OCI-LY3 (cell line): ENCODE measurements at regions not wholly inside any gene's neighbourhood (a gene's known extent, or its start where the extent isn't known, plus 50 kb on each side); places are given as distances from the start of the nearest gene placed in this dataset.

Source experiments
- H2AFZ ChIP-seq: fragments of 200-600, 300-600 bp; shearing (Covaris generic); 2 replicates; pipeline ENCODE4 v1.6.0; 2014; ENCODE audit warnings: antibody characterized with exemption, low read depth, low read length
- H3K27ac ChIP-seq: fragments of 200-600, 300-600 bp; sonication (generic); 2 replicates; pipeline ENCODE4 v1.5.1; 2014; ENCODE audit warnings: mild to moderate bottlenecking, low read length, moderate library complexity, mixed read lengths
- H3K27me3 ChIP-seq: fragments of 200-600, 300-600 bp; sonication (generic); 2 replicates; pipeline ENCODE4 v1.6.1; 2014; ENCODE audit warnings: low read depth, low read length, mixed read lengths
- H3K36me3 ChIP-seq: fragments of 200-600, 300-600 bp; sonication (generic); replicated peaks from 2 replicates; pipeline ENCODE3; 2014; ENCODE audit warnings: low read depth, low read length, mixed read lengths
- H3K4me1 ChIP-seq: fragments of 300-600, 200-600 bp; sonication (generic); 2 replicates; pipeline ENCODE4 v1.6.1; 2014; ENCODE audit warnings: low read length, mixed read lengths
- H3K4me2 ChIP-seq: fragments of 200-600, 300-600 bp; sonication (generic); 2 replicates; pipeline ENCODE4 v1.6.1; 2014; ENCODE audit warnings: low read length, mixed read lengths
- H3K4me3 ChIP-seq: fragments of 300-600, 200-600 bp; sonication (generic); 2 replicates; pipeline ENCODE4 v1.5.1; 2014; ENCODE audit warnings: antibody characterized with exemption, mild to moderate bottlenecking, low read length, moderate library complexity
- H3K79me2 ChIP-seq: fragments of 300-600, 200-600 bp; shearing (Covaris generic); 2 replicates; pipeline ENCODE4 v1.6.1; 2014; ENCODE audit warnings: mild to moderate bottlenecking, low read length, mixed read lengths
- H3K9ac ChIP-seq: fragments of 300-600, 200-600 bp; shearing (Covaris generic); 2 replicates; pipeline ENCODE4 v1.6.0; 2014; ENCODE audit warnings: mild to moderate bottlenecking, low read length, moderate library complexity
- H3K9me3 ChIP-seq: fragments of 200-600, 300-600 bp; shearing (Covaris generic); 2 replicates; pipeline ENCODE4 v1.6.1; 2014; ENCODE audit warnings: low read length, mixed read lengths; ENCODE audit not compliant: insufficient read depth
- H4K20me1 ChIP-seq: fragments of 200-600, 300-600 bp; sonication (generic); 2 replicates; pipeline ENCODE4 v1.6.1; 2016; ENCODE audit warnings: low read length, mixed read lengths; ENCODE audit not compliant: insufficient read depth
- CTCF ChIP-seq: fragments of 200-600, 300-600 bp; sonication (generic); IDR thresholded peaks from 2 replicates; pipeline ENCODE4 v1.5.1; 2014; ENCODE audit warnings: antibody characterized with exemption, low read length, low read depth
- EZH2phosphoT487 ChIP-seq: fragments of 200-600 bp; shearing (Covaris generic); IDR thresholded peaks from 2 replicates; pipeline ENCODE4 v1.6.1; 2018; ENCODE audit warnings: antibody characterized with exemption, mixed run types, low read depth

DNA sequence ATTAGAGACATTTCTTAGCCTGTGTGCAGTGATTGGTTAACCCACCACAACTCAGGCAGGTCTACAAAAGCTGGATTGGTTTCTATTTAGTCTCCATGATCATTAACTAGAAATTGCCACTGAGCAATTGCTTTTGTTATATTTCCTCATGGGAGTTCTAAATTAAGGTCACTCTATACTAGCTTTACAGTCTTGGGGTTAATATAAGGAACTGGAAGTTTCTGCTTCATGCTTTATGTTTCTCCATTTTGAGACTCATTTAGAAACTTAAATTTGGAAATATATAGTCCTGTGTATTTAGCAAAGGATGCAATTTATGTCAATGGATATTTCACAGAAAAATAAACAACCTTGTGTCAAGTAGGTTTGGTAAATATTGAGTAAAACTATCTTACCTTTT, 137.5 kb downstream of the HLX start:
- TF ChIP-seq EZH2phosphoT487 (no peak), CTCF (no peak)
- Histone ChIP-seq H3K9me3 (no peaks in the 10 kb centered on the region), H3K9ac (no peak overlapping the region), H3K4me1 (peaks cover 13% of the 10 kb centered on the region), H2AFZ (no peak overlapping the region), H4K20me1 (no peaks in the 10 kb centered on the region), H3K4me3 (no peak overlapping the region), H3K27ac (no peak overlapping the region), H3K4me2 (0 out of 2 replicates have a peak overlapping the region, but pooled peaks have one; percentile 27), H3K36me3 (no peaks in the 10 kb centered on the region), H3K27me3 (peaks cover 14% of the 10 kb centered on the region; the same call in 1 of the 2 replicates), H3K79me2 (no peaks in the 10 kb centered on the region)

DNA sequence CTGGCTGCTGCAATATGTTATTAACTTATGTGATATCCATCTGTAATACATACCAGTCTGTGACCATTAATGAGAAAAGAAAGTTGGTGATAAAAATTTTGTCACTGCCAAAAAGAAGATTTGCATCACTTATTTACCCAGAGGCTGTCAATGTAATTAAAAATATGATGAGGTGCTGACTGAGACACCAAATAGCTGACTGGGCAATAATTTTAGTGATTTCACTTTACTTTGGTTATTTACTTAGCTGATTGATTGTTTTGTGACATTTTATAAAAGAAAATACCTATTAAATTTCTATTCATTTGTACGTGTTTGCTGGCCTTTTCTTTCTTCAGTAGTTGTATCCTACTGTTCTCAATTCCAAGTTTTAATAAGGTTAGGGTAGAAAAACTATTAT, 139.2 kb downstream of the HLX start:
- no peaks in the 10 kb centered on the region for H3K79me2 ChIP-seq
- peaks cover 13% of the 10 kb centered on the region for H3K4me1 ChIP-seq
- no peak overlapping the region for H3K4me3 ChIP-seq
- no peak overlapping the region for H3K27ac ChIP-seq
- no peak overlapping the region for H3K4me2 ChIP-seq
- no peaks in the 10 kb centered on the region for H3K36me3 ChIP-seq
- no peak for TF ChIP-seq EZH2phosphoT487
- no peak for TF ChIP-seq CTCF
- H4K20me1 ChIP-seq, result no peaks in the 10 kb centered on the region
- H3K9me3 ChIP-seq, result no peaks in the 10 kb centered on the region
- H3K9ac ChIP-seq, result no peak overlapping the region
- peaks cover 19% of the 10 kb centered on the region; the same call in 1 of the 2 replicates for H3K27me3 ChIP-seq
- no peak overlapping the region for H2AFZ ChIP-seq

DNA sequence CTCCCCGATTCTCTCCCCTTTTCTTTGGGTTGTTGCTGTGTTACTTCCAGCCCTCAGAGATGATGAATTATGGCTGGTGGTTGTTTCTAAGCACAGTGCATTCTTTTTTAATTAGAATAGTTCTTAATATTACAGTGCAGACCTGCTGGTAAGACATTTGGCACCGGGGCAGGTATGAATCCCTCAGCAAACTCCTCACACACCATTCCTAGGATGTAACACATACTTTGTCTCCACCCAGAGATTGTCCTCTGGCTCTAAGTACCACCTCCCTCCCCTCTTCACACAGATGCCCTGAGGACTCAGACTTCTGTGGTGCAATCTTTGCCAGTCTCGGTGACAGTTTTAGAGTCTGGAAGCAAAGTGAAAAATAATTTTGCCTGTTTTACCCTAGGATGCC, 143.1 kb downstream of the HLX start:
- Histone ChIP-seq H3K27ac (no peak overlapping the region), H3K4me3 (no peak overlapping the region), H3K4me2 (no peak overlapping the region), H3K4me1 (peaks cover under 1% of the 10 kb centered on the region), H3K9ac (no peak overlapping the region), H3K9me3 (no peaks in the 10 kb centered on the region), H4K20me1 (no peaks in the 10 kb centered on the region), H2AFZ (no peak overlapping the region), H3K36me3 (no peaks in the 10 kb centered on the region), H3K27me3 (peaks cover 5% of the 10 kb centered on the region; the same call in 1 of the 2 replicates), H3K79me2 (no peaks in the 10 kb centered on the region)
- TF ChIP-seq EZH2phosphoT487 (no peak), CTCF (no peak)

DNA sequence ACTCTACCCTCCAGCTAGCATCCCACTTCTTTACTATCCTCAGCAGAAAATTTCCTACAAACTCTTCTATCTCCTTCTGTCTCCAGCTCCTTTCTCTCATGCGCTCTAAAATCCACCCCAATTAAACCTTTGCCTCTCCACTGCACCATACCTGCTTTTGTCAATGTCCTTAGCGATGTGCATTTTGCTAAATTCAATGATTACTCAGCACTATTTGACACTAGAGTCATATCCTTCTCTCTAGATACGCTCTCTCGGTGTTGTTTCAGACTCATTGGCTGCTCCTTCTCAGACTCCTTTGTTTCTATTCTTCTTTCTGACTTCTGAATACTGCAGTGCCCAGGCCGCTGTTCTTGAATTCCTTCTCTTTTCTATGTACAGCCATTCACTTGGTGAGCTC, 144.2 kb downstream of the HLX start:
- H3K9ac ChIP-seq, result no peak overlapping the region
- H3K27me3 ChIP-seq, result peaks cover 5% of the 10 kb centered on the region; the same call in 1 of the 2 replicates
- no peaks in the 10 kb centered on the region for H3K36me3 ChIP-seq
- TF ChIP-seq EZH2phosphoT487, result no peak
- no peak for TF ChIP-seq CTCF
- H4K20me1 ChIP-seq, result no peaks in the 10 kb centered on the region
- no peaks in the 10 kb centered on the region for H3K9me3 ChIP-seq
- no peaks in the 10 kb centered on the region for H3K79me2 ChIP-seq
- no peak overlapping the region for H3K4me3 ChIP-seq
- no peak overlapping the region for H3K27ac ChIP-seq
- H3K4me2 ChIP-seq, result no peak overlapping the region
- H2AFZ ChIP-seq, result no peak overlapping the region
- H3K4me1 ChIP-seq, result no peaks in the 10 kb centered on the region
